NCI-H2227 (cell line): ENCODE measurements at regions not wholly inside any gene's neighbourhood (a gene's known extent, or its start where the extent isn't known, plus 50 kb on each side); places are given as distances from the start of the nearest gene placed in this dataset.

Source experiments
- DNase-seq: peaks from one replicate; lab custom pipeline; 2025; ENCODE audit not compliant: unreplicated experiment; lab: John Stamatoyannopoulos, UW

DNA sequence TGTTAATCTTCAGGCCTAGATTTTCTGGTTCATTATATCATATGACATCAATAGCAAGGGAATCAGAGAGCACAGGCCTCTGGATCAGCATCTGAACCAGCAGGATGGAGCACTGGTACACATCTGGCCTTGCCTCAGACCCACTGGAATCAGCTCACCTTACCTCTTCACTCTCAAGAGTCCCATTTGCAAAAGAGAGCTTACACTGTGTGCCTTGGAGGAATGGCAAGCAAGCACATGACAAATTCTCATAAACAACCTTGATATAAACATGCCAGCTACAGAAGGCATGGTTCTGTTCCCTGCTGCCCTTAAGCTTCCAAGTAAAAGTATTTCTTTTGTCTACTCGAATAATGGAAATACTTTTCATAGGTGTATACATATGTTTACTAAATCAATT, 128.6 kb upstream of the CPM start:
- DNase-seq: no peak

GRCh38 chr12:69062621-69063237, 129.8 kb upstream of the CPM start:
- no peak for DNase-seq

GRCh38 chr12:69064734-69065443, 131.9 kb upstream of the CPM start:
- no peak for DNase-seq

- DNase-seq: no peak
Observed at GRCh38 chr12:69065775-69066174, 132.8 kb upstream of the CPM start.

DNA sequence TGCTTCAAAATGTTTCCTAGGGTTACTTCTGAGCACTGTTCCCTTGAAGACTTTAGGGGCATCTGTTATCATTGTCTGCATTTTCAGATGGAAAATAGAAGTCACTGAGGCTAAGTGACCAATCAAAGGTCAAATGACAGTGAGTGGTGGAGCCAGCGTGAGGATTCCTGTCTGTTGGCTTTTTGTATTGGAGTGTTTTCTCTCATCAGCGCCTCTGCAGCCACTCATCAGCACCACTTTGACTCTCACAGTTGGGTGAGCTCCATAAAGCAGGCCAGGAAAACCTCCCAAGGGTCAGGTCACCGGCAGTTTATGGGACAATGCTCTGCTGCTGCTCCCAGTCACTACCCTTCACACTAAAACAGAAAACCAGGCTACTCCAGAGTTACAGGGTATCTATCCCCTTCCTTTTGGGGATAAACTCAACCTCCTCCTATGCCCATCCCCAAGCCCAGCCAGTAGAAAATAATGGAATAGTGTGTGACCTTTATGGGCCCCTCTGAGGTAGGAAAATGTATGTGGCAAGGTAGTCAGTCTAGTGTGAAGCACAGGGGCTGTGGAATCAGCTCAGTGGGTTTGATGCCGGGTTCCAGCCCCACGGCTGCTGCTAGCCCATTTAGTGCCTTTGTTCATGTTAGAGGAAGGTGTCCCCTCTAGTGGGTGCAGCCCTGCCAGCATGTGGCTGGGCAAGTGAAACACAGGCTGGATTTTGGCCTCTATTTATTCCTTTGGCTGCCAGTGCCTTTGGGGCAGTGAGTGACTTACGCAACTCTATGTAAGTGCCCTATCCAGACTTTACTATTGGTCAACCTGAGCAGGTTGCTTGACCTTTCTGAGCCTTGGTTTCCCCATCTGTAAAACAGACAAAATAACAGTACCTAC, 133.8 kb upstream of the CPM start:
- no peak for DNase-seq

DNA sequence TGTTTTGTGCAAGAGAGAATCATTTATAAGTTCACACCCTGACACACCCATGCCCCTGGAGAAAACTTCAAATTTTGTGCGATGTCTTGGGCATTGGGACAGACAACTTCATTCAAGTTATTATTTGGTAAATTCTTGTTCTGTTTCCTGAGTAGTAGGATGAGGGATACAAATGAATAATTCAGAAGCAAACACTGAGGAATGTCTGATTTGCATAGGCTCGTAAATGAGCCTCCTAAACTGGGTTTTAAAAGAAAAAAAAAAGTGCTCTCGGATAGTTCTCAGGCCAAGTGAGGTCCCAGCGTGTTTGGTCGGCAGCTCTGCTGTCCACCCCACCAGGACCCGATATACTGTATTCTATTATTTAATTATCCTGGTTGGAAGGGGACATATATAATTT, 134.7 kb upstream of the CPM start:
- DNase-seq: no peak

- no peak for DNase-seq
Observed at GRCh38 chr12:69068448-69068847, 135.5 kb upstream of the CPM start.

DNA sequence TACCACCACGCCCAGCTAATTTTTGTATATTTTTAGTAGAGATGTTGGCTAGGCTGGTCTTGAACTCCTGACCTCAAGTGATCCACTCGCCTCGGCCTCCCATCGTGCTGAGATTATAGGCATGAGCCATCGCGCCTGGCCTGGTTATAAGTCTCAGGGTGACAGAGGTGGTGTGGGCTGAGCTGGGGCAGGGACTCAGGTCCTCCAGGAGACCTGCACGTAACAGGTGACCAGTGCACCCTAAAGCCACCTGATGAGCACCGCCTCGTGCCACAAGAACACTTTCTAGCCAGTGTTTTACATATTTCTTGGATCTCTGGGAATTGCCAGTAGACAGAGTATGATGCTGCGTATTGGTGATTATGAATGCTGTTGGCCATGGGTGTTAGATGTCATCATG, 136.5 kb upstream of the CPM start:
- no peak for DNase-seq

DNA sequence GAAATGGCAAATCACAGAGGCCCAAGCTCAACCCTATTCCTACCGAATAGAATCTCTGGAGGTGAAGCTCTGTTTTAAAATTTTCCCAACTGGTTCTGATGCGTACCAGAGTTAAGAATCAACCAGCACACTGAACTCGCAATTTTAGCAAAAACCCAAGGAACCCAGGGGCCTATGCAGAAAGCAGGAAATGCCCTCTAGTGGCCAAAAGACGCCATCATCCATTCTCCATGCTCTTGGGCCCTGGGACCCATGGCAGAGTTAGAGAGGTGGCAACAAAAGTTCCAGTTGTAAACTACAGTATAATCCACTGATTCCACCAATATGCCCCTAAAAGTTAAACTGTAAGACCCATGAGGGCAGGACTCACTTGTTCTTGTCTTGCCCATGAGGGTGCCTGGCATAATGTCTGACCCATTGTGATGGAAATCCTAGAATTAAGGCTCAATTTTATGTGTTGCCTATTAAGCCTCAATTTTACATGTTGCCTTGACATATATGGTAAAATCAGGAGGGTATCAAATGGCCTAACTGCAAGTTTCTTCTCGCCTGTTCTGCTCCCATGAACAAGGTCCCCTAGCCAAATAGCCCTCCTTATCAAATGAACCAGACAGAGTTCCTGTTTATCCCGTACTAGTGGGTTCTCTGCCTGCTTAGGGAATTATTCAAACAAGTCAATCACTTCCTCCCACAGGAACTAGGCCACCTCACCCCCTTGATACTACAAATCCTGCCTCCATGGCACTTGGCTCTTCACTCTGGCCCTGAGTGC, 137.5 kb upstream of the CPM start:
- peak; percentile 54 for DNase-seq

GRCh38 chr12:69071091-69071370, 138.1 kb upstream of the CPM start:
- no peak for DNase-seq

DNA sequence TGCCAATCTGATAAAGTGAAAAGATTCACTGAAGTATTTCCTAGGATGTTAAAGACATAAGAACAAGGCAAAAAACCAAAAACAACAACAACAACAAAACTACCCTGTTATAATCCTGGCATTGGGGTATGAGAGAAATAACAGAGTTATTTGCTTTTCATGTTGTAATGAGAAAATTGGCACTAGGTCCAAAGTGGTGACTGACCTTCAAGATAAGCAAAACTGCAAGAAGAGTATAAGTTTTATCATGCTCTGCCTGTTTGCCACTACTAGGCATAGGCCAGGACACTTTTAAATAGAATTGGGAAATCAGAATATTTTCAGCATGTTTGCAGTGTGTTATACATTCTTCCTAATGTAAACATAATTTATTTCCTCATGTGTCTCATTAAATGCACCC, 140.1 kb upstream of the CPM start:
- no peak for DNase-seq

DNA sequence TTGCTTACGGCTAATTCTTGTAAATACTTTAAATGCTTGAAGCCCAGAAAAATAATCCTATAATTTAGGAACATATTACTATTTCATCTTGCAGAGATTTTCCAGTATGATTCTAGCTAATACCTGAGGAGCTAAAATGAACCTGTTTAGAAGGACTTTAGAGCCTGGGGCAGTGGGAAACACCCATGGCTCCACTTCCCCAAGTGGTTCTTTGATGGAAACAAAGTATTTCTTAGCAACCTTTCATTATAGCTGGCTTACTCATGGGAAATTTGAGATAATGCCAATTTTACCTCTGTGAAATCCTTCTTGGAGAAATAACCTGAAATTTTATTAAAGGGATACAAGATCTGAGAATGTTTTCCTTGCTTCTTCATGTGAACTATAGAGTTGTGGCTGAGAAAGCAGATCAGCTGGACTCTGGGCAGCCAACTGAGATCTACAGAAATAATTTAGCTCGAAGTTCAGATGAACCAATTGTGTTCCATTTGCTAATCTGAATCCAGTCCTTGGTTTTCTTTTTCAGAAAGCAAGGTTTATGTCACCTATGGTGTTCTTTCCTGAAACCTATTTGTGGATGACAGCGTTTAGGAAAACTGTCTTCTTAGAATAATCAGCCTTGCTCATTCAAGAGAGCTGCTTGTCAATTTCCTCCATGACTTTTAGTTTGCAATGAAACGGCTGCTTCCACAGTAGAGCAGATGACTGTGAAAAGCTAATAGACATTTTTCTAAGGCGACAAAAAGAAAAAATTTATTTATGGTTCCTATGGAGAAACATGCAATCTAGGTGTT, 141.8 kb upstream of the CPM start:
- no peak for DNase-seq

- DNase-seq: no peak
Observed at GRCh38 chr12:69083689-69084088, 150.7 kb upstream of the CPM start.

DNA sequence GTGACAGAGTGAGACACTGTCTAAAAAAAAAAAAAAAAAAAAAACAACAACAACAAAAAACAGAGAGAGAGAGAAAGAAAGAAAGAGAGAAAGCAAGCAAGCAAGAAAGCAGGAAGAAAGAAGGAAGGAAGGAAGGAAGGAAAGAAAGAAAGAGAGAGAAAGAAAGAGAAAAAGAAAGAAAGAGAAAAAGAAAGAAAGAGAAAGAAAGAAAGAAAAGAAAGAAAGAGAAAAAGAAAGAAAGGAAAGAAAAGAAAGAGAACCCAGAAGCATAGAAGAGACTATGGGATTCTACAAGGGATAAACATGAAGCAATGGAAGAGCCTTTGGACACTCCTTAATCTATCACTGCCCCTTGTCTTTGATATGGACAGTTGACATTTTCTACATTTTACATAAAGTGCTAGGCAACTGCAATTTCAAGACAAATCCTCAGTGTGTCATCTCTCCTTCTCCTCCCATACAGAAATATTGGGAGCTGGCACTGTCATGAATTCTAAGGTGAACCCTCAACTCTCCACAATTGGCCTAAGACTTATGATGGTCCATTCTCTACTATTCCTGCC, 151.9 kb upstream of the CPM start:
- no peak for DNase-seq

GRCh38 chr12:69085852-69086251, 152.9 kb upstream of the CPM start:
- no peak for DNase-seq

DNA sequence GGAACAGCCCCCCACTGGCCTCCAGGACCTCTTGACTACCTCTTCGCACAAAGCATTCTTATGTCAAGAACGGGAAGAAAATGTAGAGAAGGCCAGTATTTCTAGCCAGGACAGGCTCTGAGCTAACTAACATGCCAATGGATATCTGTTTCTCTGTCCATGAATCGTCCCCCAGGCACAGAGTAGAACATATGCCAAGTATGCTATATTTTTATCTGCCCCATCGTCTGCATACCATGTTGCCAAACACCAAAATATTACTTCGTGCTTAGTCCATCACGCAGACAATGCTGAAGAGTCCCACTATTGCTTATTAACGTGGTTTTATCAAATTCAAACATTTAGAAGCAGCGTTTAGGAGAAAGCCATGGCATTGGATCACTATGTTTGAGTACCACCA, 151.4 kb upstream of the CPSF6 start:
- DNase-seq: no peak

DNA sequence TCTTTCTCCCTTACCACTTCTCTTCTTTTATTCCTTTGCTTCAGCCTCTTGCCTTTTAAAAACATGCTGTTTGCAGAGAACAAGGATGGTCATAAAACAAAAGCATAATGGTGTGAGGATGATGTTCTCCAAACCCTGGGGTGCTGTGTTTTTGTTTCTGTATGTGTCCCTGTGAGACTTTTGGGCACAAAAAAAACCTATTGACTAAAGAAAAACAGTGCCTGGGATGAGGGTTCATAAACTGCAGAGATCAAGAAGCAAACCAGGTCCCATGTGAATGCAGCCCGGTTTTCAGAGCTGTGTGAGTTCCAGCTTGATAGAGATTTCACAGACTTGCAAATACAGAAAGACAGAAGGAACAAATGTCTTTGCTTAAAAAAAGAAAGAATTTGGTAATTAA, 148.6 kb upstream of the CPSF6 start:
- DNase-seq: no peak

DNA sequence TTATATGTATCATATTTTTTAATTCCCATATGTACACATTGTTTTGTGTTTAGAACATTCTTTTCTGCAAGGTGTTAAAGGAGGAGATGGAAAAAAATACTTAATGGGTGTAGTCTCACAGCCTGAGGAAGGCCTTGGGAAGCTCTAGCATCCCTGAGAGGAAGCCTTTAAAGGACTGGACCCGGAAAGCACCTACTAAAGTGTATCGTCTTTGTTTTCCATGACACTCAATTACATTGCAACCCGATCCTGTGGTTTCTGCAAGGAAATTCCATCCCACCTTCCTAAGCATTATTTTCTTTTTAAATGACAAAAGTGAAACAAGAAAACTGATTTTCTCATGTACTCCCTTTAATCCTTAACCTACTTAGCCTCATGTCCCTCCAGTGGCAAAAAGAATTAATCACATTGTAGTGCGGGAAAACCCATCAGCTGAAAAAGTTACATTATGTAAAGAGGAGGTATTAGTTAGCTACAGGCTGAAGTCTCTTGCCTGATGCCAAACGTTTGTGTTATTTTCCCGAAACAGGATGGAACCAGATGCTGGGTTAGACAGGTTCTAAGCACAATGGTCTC, 147.8 kb upstream of the CPSF6 start:
- DNase-seq: no peak

DNA sequence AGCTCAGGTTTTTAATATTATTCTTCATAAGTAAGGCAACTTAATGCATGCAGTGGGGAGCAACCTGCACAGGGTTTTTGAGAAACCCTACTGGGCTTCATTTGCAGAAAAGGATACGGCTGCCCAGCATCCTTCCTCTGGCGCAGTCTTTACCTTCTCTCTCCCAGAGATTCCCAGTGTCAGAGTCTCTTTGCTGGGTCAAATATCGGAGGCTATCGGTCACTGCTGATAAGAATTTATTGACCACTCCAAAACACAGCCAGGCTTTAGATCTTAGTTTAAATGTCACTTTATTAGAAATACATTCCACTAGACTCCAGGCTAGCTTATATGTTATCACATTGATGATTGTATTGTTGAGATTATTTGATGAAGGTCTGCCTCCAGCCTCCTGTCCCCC, 147.2 kb upstream of the CPSF6 start:
- DNase-seq: no peak

DNA sequence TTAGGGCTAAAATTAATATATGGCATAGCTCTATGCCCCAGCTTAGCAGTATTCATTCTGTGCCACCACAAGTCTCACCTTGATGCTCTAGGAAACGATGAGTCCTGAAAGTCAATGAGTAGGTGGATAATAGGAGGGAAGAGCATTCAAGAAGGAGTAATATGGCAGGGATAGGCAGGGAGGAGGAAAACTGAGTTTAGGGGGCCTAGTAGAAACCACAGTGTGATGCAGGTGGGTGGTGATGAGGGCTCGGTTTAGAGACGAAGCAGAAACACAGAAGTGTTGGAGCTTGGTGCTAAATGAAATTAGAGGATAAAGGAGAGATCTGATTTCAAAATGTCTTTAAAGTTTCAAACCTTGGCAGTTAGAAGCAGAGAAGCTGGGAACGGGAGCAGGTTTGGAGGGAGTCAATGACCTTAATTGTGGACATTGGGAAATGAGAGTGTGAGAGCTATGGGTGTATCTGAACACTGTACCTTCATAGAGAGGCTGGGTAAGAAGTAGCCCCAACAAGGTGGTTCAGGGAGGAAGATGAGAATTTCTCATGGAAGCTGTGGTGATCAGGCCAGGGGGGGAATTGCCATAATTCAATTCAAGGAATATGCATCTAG, 144.7 kb upstream of the CPSF6 start:
- no peak for DNase-seq
